ENCODE measurements at regions not wholly inside any gene's neighbourhood (a gene's known extent, or its start where the extent isn't known, plus 50 kb on each side); places are given as distances from the start of the nearest gene placed in this dataset.

- Histone ChIP-seq H3K4me1 (replicated peaks) (no peaks in the 10 kb centered on the region), H3K27ac (no peak overlapping the region), H3K36me3 (no peaks in the 10 kb centered on the region), H3K4me3 (no peak overlapping the region), H3K9me3 (no peaks in the 10 kb centered on the region), H3K27me3 (replicated peaks; ENCODE audit: insufficient read depth) (no peaks in the 10 kb centered on the region)
- DNase-seq (ENCODE audit: low spot score), result no peak
- 70% methylated on average over 38 of the region's 39 CpGs for WGBS
- no peak for TF ChIP-seq POLR2AphosphoS5 (IDR thresholded peaks at IDR 0.05)
- TF ChIP-seq, protein P1, sequence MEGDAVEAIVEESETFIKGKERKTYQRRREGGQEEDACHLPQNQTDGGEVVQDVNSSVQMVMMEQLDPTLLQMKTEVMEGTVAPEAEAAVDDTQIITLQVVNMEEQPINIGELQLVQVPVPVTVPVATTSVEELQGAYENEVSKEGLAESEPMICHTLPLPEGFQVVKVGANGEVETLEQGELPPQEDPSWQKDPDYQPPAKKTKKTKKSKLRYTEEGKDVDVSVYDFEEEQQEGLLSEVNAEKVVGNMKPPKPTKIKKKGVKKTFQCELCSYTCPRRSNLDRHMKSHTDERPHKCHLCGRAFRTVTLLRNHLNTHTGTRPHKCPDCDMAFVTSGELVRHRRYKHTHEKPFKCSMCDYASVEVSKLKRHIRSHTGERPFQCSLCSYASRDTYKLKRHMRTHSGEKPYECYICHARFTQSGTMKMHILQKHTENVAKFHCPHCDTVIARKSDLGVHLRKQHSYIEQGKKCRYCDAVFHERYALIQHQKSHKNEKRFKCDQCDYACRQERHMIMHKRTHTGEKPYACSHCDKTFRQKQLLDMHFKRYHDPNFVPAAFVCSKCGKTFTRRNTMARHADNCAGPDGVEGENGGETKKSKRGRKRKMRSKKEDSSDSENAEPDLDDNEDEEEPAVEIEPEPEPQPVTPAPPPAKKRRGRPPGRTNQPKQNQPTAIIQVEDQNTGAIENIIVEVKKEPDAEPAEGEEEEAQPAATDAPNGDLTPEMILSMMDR (IDR thresholded peaks at IDR 0.05), result no peak
- TF ChIP-seq POLR2A (IDR thresholded peaks at IDR 0.05), result no peak
- intact Hi-C loops (cut with DNase I), result no loop called here
Observed at GRCh38 chr14:104333646-104334423, 195.4 kb downstream of the KIF26A start.

DNA sequence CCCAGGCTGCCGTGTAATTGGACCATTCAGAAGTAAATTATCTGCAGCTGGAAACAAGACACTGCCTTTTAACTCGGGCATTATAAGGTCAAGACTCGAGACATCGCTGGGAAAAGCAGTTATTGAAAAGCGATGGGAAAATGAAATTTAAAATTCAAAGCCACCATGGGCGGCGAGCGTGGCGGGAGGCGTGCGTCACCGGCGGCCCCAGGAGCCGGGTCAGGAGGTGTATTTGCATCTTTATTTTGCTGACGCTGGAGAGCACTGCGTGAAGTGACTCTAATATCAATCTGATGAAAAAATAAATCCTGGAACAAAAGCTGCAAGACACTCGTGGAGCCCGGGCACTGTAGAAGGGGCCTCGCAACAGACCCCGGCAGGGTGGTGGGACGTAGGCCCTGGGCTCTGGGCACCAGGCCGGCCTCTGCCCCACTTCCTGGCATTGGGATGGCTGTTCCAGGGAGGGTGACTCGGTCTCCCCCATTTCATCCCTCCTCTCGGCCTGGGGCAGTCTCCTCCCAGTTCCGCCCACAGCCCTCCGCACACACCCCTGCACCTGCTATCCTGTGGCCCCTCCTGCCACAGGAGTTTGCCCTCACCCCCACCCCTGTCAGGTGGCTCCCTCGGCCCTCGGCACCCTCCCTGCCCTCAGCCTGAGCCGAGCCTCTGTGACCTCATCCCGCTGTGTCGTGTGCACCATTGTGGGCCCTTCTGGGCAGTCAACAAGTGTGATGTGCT, 196.2 kb downstream of the KIF26A start:
- 88% methylated on average over 30 of the region's 31 CpGs for WGBS
- intact Hi-C loops (cut with DNase I), result no loop called here

GRCh38 chr14:104335176-104335575, 196.8 kb downstream of the KIF26A start:
- H3K27ac ChIP-seq, result no peak overlapping the region
- TF ChIP-seq POLR2A (IDR thresholded peaks at IDR 0.05), result no peak
- TF ChIP-seq, protein P1 (IDR thresholded peaks at IDR 0.05), result no peak
- no peak for TF ChIP-seq POLR2AphosphoS5 (IDR thresholded peaks at IDR 0.05)

More for the DNA sequence above, 196.2 kb downstream of the KIF26A start:
- Histone ChIP-seq H3K4me3 (no peak overlapping the region), H3K36me3 (no peaks in the 10 kb centered on the region), H3K27me3 (replicated peaks; ENCODE audit: insufficient read depth) (no peaks in the 10 kb centered on the region), H3K4me1 (replicated peaks) (no peaks in the 10 kb centered on the region), H3K27ac (no peak overlapping the region), H3K9me3 (no peaks in the 10 kb centered on the region)
- no peak for DNase-seq (ENCODE audit: low spot score)
- TF ChIP-seq POLR2AphosphoS5 (IDR thresholded peaks at IDR 0.05) (no peak), POLR2A (IDR thresholded peaks at IDR 0.05) (no peak)
- TF ChIP-seq, protein P1 (IDR thresholded peaks at IDR 0.05), result no peak

DNA sequence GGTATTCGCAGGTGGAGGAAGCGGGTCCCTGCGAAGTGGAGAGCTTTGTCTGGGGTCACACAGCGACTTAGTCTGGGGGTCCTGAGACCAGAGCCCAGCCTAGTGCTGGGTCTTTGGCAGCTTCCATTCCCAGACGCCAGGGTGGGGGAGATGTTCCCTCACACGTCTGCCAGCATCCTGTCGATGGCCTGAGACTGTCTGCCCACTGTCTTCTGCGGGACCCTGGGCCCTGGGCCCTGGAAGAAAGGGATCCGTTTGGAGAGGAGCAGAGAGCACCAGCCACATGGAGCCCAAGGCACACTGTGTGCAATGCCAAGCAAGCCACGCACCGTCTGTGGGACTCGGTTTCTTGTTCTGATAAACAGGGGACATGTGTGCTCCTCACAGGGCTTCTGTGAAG, 197.2 kb downstream of the KIF26A start:
- Histone ChIP-seq H3K4me1 (replicated peaks) (no peaks in the 10 kb centered on the region), H3K9me3 (no peaks in the 10 kb centered on the region), H3K27ac (no peak overlapping the region), H3K36me3 (no peaks in the 10 kb centered on the region), H3K4me3 (no peak overlapping the region), H3K27me3 (replicated peaks; ENCODE audit: insufficient read depth) (no peaks in the 10 kb centered on the region)
- no peak for TF ChIP-seq POLR2AphosphoS5 (IDR thresholded peaks at IDR 0.05)
- TF ChIP-seq, protein P1 (IDR thresholded peaks at IDR 0.05), result no peak
- TF ChIP-seq POLR2A (IDR thresholded peaks at IDR 0.05), result no peak
- intact Hi-C loops (cut with DNase I), result no loop called here
- WGBS, result 83% methylated on average over 12 of the region's 12 CpGs
- no peak for DNase-seq (ENCODE audit: low spot score)

More at GRCh38 chr14:104335176-104335575, 196.8 kb downstream of the KIF26A start:
- Histone ChIP-seq H3K36me3 (no peaks in the 10 kb centered on the region), H3K4me3 (no peak overlapping the region), H3K9me3 (no peaks in the 10 kb centered on the region), H3K4me1 (replicated peaks) (no peaks in the 10 kb centered on the region), H3K27me3 (replicated peaks; ENCODE audit: insufficient read depth) (no peaks in the 10 kb centered on the region)
- 75% methylated on average over 4 of the region's 4 CpGs for WGBS
- DNase-seq (ENCODE audit: low spot score), result no peak
- intact Hi-C loops (cut with DNase I), result no loop called here
